ENCODE measurements at regions not wholly inside any gene's neighbourhood (a gene's known extent, or its start where the extent isn't known, plus 50 kb on each side); places are given as distances from the start of the nearest gene placed in this dataset.
"Not testable (repeated sequence)": the region's sequence is repeated elsewhere in the genome, so short reads cannot be mapped to it uniquely, and the experiment has no call there.

DNA sequence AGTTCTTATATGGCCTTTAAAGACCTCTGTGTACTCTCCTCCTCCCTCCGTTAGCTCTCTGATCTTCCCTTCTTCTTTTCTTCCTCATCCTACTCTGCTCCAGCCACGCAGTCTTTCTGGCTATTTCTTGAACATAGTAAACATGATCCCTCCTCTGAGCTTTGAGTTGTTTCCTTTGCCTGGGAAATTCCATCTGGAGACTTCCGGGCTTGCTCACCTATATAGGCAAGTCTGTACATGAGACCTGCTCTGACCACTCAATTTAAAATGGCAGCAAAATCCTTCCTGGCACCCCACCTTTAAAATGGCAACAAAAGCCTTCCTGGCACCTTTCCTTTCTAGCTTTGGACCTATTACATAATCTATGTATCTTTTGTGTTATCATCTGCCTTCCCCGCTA is 517.6 kb downstream of the TTLL7 start:
- TF ChIP-seq, protein P1, sequence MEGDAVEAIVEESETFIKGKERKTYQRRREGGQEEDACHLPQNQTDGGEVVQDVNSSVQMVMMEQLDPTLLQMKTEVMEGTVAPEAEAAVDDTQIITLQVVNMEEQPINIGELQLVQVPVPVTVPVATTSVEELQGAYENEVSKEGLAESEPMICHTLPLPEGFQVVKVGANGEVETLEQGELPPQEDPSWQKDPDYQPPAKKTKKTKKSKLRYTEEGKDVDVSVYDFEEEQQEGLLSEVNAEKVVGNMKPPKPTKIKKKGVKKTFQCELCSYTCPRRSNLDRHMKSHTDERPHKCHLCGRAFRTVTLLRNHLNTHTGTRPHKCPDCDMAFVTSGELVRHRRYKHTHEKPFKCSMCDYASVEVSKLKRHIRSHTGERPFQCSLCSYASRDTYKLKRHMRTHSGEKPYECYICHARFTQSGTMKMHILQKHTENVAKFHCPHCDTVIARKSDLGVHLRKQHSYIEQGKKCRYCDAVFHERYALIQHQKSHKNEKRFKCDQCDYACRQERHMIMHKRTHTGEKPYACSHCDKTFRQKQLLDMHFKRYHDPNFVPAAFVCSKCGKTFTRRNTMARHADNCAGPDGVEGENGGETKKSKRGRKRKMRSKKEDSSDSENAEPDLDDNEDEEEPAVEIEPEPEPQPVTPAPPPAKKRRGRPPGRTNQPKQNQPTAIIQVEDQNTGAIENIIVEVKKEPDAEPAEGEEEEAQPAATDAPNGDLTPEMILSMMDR (IDR thresholded peaks at IDR 0.05): not testable (repeated sequence)
- TF ChIP-seq EP300, POLR2AphosphoS5, POLR2A (IDR thresholded peaks at IDR 0.05): not testable (repeated sequence)
